Brain microvascular endothelial cell (primary cell): ENCODE measurements at regions not wholly inside any gene's neighbourhood (a gene's known extent, or its start where the extent isn't known, plus 50 kb on each side); places are given as distances from the start of the nearest gene placed in this dataset.
"Not testable (repeated sequence)": the region's sequence is repeated elsewhere in the genome, so short reads cannot be mapped to it uniquely, and the experiment has no call there.

Experiments
- DNase-seq: peaks from one replicate; pipeline ENCODE4 v3.0.0-alpha.2; 2020
- H3K27ac ChIP-seq: fragments of 250-450 bp; sonication (Bioruptor Pico); 2 replicates; pipeline ENCODE4 v1.5.1; 2020; ENCODE audit warnings: mild to moderate bottlenecking, moderate library complexity
- H3K27me3 ChIP-seq: fragments of 250-450 bp; sonication (Bioruptor Pico); replicated peaks from 2 replicates; pipeline ENCODE4 v1.5.1; 2020; ENCODE audit warnings: mild to moderate bottlenecking
- H3K36me3 ChIP-seq: fragments of 250-450 bp; sonication (Bioruptor Pico); replicated peaks from 2 replicates; pipeline ENCODE4 v1.5.1; 2020; ENCODE audit warnings: mild to moderate bottlenecking
- H3K4me3 ChIP-seq: 2 replicates; pipeline ENCODE4 v1.5.1; 2011; ENCODE audit warnings: low read depth, mild to moderate bottlenecking, control low read depth, low read length, moderate library complexity
- CTCF ChIP-seq: IDR thresholded peaks from 2 replicates; pipeline ENCODE4 v1.5.1; 2011; ENCODE audit warnings: low read depth, mild to moderate bottlenecking, moderate library complexity, low read length, control low read depth, inconsistent platforms; ENCODE audit errors: missing control alignments
- in situ Hi-C: cut with HindIII; loops from 2 replicates; pipeline ENCODE4 v1.10.0; 2017; ENCODE audit warnings: low sequenced_read_pairs, low pct_ligation_motif_present

- Histone ChIP-seq H3K27ac (no peak overlapping the region), H3K27me3 (no peaks in the 10 kb centered on the region), H3K4me3 (no peak overlapping the region), H3K36me3 (no peaks in the 10 kb centered on the region)
- DNase-seq, result no peak
- in situ Hi-C loops, result no loop called here
- no peak for TF ChIP-seq CTCF
Measured at GRCh38 chr2:209260281-209260680, 163.6 kb upstream of the MAP2 start.

- H3K27ac ChIP-seq, H3K27me3 ChIP-seq, in situ Hi-C loops, DNase-seq, H3K4me3 ChIP-seq, H3K36me3 ChIP-seq: not testable (repeated sequence)
Measured at GRCh38 chr2:209261366-209262053, 162.3 kb upstream of the MAP2 start.

GRCh38 chr2:209269024-209269423 lies 154.8 kb upstream of the MAP2 start:
- DNase-seq, result no peak
- H3K36me3 ChIP-seq, result no peaks in the 10 kb centered on the region
- H3K27me3 ChIP-seq, result no peaks in the 10 kb centered on the region
- no peak overlapping the region for H3K27ac ChIP-seq
- no peak for TF ChIP-seq CTCF
- in situ Hi-C loops, result no loop called here
- no peak overlapping the region for H3K4me3 ChIP-seq

GRCh38 chr2:209276000-209276399 lies 147.8 kb upstream of the MAP2 start:
- TF ChIP-seq CTCF, result no peak
- Histone ChIP-seq H3K27ac (no peak overlapping the region), H3K4me3 (no peak overlapping the region), H3K36me3 (no peaks in the 10 kb centered on the region), H3K27me3 (no peaks in the 10 kb centered on the region)
- DNase-seq, result no peak
- in situ Hi-C loops, result no loop called here

GRCh38 chr2:209277444-209277843 lies 146.4 kb upstream of the MAP2 start:
- TF ChIP-seq CTCF, result no peak
- Histone ChIP-seq H3K36me3 (no peaks in the 10 kb centered on the region), H3K27ac (no peak overlapping the region), H3K27me3 (no peaks in the 10 kb centered on the region), H3K4me3 (no peak overlapping the region)
- no peak for DNase-seq
- in situ Hi-C loops, result no loop called here

GRCh38 chr2:209298601-209299000 lies 125.2 kb upstream of the MAP2 start:
- Histone ChIP-seq H3K36me3 (no peaks in the 10 kb centered on the region), H3K27ac (no peak overlapping the region), H3K27me3 (no peaks in the 10 kb centered on the region), H3K4me3 (no peak overlapping the region)
- in situ Hi-C loops, result no loop called here
- no peak for DNase-seq
- TF ChIP-seq CTCF, result no peak

GRCh38 chr2:209299478-209299877 lies 124.4 kb upstream of the MAP2 start:
- H3K27me3 ChIP-seq, H3K36me3 ChIP-seq, DNase-seq, H3K4me3 ChIP-seq, H3K27ac ChIP-seq, in situ Hi-C loops: not testable (repeated sequence)

GRCh38 chr2:209300766-209301165 lies 123.1 kb upstream of the MAP2 start:
- DNase-seq, H3K36me3 ChIP-seq, H3K27me3 ChIP-seq, H3K27ac ChIP-seq, H3K4me3 ChIP-seq, in situ Hi-C loops: not testable (repeated sequence)
